GM18858 (cell line): ENCODE measurements at regions not wholly inside any gene's neighbourhood (a gene's known extent, or its start where the extent isn't known, plus 50 kb on each side); places are given as distances from the start of the nearest gene placed in this dataset.
"Not testable (repeated sequence)": the region's sequence is repeated elsewhere in the genome, so short reads cannot be mapped to it uniquely, and the experiment has no call there.

Experiments used
- ATAC-seq: cut with Tn5 transposase; IDR thresholded peaks from one replicate; pipeline ENCODE4 v1.9.1; 2021; ENCODE audit not compliant: unreplicated experiment

- ATAC-seq: no peak
Measured at GRCh38 chr2:59851836-59852475, 701.5 kb downstream of the BCL11A start.

DNA sequence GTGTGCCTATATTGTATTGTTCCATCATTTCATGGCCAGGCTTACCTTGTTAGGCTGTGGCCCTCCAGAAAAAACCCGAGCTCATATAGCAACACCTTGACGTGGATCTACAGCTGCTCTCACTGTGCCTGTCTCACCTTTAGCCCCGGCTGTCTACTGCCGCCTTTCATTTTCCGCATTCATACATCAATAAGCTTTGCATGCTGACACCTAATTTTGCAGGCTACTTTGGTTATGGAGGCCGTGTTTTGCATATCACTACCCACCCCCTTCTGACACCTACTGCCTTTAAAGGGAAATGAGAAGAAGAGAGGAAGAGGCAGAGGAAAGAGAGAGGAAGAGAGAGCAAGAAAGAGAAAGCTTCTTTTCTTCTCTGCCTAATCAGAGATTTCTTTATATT lies 702.9 kb downstream of the BCL11A start:
- no peak for ATAC-seq

DNA sequence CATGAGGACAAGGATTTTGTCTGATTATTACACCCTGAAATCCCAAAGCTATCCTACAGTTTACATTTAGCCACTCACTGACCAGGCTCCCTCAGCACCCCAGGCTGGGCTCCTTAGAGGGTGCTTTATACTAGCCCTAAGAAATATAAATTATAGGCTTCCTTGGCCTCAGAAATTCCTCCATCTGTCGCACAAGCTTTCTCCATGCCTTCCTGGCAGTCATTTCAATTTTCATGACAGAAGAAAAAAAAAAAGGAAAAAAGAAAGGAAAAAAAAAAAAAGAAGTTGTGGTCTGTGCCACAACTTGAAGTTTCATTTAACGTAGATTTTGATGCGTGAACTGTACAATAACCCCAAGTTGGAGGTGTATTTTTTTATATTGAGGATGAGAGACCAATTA lies 719.5 kb downstream of the BCL11A start:
- ATAC-seq: no peak

DNA sequence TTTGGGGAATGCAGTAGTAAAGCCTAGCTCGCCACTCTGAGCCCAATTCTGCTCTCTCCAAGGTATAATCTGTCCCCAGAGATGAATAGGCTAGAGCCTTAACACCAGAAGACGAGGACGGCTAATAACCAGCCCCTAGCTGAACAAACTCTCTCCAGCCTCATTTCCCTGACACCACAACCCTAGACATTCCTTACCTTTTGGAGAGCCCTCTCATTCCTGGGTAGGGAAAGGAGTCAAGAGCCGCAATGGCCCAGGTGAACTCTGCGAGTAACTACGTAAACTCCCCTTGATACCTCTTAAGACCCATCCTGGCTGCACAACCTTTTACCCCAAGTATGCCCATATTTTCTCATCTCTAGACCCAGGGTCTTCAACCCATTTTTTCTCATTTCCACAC lies 722.9 kb downstream of the BCL11A start:
- ATAC-seq: no peak

- no peak for ATAC-seq
Measured at GRCh38 chr2:59827677-59828076, 725.8 kb downstream of the BCL11A start.

- ATAC-seq: no peak
Measured at GRCh38 chr2:59826177-59826576, 727.3 kb downstream of the BCL11A start.

GRCh38 chr2:59824314-59824713 lies 729.1 kb downstream of the BCL11A start:
- no peak for ATAC-seq

DNA sequence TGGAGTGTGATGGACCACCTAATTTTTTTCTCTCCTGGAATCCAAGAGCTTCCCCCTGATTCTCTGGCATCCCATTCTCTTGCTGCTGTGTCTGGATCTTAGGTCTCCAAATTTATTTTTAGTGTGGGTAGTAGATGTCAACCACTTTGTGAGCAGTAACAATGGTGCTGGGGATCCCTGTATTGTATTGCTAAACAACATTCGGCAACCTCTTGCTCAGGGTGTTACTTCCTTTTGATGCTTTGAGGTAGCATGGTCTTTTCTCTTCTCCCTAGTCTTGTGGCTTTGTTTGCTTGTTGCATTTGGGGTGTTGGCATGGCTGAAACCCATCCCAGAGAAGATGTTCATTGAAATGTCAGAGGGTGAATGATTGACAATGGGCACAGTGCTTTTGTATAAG lies 737.4 kb downstream of the BCL11A start:
- no peak for ATAC-seq

- not testable (repeated sequence) for ATAC-seq
Measured at GRCh38 chr2:59810283-59810682, 743.2 kb downstream of the BCL11A start.

GRCh38 chr2:59806486-59806885 lies 747.0 kb downstream of the BCL11A start:
- no peak for ATAC-seq

DNA sequence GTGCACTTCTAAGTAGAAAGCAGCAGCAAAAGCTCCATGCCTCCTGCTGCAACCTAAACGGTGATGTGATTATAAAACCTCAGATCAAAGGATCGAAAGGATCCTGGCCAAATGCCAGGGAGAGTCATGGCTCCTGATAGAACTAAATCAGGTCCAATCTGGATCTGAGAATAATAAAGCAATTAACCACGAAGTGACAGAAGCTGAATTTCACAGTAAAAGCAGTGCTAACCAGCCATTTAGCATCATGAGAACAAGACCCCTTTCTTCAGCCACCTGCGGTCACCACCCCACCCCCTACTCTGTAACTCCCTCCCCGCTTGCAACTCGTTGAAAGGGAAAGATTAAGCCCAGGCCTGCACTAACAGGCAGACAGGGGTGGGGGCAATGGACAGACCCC lies 748.7 kb downstream of the BCL11A start:
- ATAC-seq: no peak

DNA sequence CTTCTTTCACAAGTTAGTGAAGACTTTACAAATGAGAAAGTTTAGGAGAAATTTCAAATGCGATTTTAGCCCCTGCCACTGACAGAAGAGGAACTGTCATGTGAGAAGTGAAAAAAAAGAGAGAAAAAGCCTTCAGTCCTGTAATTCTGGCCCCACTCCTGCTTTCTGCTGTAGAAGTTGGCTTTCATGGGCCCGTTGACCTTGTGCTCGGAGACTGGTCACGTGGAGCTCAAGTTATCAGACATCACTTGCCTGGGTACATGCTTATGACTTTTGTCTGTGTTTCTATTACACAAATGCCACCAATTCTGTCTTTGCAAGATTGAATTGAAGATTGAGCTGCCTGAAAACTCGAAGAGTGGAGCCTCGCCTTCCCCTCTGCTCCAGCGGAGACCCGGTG lies 749.9 kb downstream of the BCL11A start:
- ATAC-seq: no peak

DNA sequence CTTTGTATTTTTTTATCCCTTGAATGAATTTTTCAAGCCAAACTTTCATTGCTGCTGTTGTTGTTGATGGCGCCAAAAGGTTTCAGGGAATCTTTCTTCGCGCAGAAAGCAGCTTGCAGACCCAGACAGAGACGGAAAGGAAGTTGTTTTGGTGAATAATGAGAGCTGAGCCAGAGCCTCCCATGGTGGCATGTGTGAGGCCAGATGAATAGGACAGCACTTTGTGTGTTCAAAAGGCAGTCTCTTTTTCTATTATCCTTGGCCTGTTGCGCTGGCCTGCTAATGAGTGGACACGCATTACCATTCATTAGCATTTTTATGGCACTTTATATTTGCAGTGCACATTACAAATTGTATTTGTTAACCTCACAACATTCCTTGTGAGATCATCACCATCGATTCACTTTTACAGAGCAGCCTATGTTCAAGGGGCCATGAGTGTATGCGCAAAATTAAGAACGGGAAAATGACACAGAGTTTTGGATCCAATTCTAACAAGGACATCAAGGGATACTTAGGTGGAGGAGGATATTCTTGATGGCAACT lies 754.7 kb downstream of the BCL11A start:
- no peak for ATAC-seq

- ATAC-seq: no peak
Measured at GRCh38 chr2:59791004-59791618, 762.3 kb downstream of the BCL11A start.

GRCh38 chr2:59790186-59791003 lies 763.1 kb downstream of the BCL11A start:
- ATAC-seq: no peak

DNA sequence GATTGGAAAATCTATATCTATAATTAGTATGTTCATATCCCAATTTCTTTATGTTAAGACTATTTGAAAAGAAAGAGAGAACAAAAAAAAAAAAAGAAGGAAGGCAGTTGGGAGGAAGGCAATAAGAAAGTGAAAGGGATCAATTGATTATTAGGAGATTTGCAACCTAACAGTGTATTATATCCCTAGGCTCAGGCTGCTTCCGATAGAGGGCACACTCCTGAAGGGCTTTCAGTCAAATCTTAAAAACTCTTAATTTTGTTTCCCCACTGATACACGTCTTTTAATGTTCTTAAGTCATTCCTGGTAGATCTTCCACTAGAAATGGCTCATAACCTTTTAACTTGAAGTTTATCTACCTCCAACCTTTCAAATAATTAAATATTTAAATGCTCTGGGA lies 763.9 kb downstream of the BCL11A start:
- ATAC-seq: no peak

DNA sequence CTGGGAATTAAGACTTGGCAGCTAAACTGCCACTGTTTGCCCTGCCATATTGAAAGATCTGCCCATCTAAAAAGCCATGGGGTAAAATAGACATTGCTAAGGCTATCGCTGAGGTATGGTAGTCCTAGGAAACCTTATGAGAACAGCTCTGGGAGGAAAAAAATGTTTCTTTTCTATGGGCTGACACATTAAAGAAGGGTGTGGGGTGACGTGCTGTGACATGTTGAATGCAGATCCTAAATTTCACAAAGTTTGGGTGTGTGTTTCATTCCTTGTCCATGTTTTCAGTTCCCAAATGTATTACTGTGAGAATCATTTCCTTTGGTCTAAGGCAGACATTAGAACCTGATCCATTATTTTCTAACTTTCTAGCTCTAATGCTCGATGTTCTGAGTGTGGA lies 766.4 kb downstream of the BCL11A start:
- no peak for ATAC-seq

- no peak for ATAC-seq
Measured at GRCh38 chr2:59786684-59787083, 766.8 kb downstream of the BCL11A start.

- ATAC-seq: no peak
Measured at GRCh38 chr2:59779571-59779970, 773.9 kb downstream of the BCL11A start.

GRCh38 chr2:59777120-59777519 lies 776.3 kb downstream of the BCL11A start:
- no peak for ATAC-seq

- ATAC-seq: no peak
Measured at GRCh38 chr2:59776726-59777008, 776.8 kb downstream of the BCL11A start.

DNA sequence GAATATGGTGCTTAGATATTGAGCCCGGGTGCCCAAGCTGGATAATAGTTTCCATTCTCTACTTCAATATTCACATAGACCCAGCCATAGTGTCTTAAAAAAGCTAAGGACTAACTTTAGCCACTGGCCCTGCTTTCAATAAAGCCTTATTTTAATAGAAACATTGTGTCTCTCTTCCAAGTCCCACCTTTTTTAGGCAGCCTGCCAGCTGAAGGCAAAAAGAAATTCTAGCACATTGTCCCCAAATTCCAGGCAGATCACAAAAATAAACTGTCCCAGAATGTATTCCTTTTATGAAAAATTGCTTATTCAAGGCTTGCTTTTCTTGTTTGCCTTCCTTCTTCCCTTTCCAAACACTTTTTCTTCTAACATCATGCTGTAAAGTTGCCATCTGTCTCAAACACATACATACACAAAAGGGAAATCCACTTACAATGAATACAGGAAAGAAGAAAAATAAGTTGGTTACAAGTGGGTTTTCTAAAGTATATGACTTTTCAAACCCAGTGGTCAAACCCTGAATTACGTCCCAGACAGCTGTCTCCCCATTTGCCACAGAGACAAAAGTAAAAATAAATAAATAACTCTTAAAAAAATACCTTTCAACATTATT lies 778.5 kb downstream of the BCL11A start:
- no peak for ATAC-seq
